Lower leg skin (tissue), 4 donors: ENCODE measurements at regions not wholly inside any gene's neighbourhood (a gene's known extent, or its start where the extent isn't known, plus 50 kb on each side); places are given as distances from the start of the nearest gene placed in this dataset.

Source experiments
- DNase-seq, 2 donors: peaks; one replicate each; pipeline ENCODE4 v3.0.0-alpha.2; 2019; ENCODE audit warnings: low spot score in 2 of 2
- H3K4me3 ChIP-seq: fragments of 200-600 bp; sonication (generic); 2 replicates; pipeline ENCODE4 v1.5.1; 2017; ENCODE audit warnings: mild to moderate bottlenecking, low read depth; ENCODE audit not compliant: poor library complexity, severe bottlenecking
- POLR2A ChIP-seq, 2 donors: fragments of 450-650 bp; IDR thresholded peaks; one replicate each; pipeline ENCODE4 v1.6.1; 2016 to 2017; ENCODE audit warnings: antibody characterized with exemption in 2 of 2, mild to moderate bottlenecking in 1 of 2, moderate library complexity in 1 of 2
- WGBS, 2 donors: methylation state at CpG; one replicate each; pipeline ENCODE4 v1.1.5; 2018; 5-methylcytosine and 5-hydroxymethylcytosine counted together
- intact Hi-C: fragments of 100-400 bp; cut with DNase I; formaldehyde crosslinking; loops from one replicate; pipeline ENCODE4 v1.15.0; 2023; ENCODE audit warnings: low total_unique reads
- TF ChIP-seq, protein P1 (sequence below), 3 donors: fragments of 450-650 bp; IDR thresholded peaks; one replicate each; pipeline ENCODE4 v1.5.1; 2016; ENCODE audit warnings: antibody characterized with exemption in 3 of 3, mild to moderate bottlenecking in 3 of 3, moderate library complexity in 2 of 3

DNA sequence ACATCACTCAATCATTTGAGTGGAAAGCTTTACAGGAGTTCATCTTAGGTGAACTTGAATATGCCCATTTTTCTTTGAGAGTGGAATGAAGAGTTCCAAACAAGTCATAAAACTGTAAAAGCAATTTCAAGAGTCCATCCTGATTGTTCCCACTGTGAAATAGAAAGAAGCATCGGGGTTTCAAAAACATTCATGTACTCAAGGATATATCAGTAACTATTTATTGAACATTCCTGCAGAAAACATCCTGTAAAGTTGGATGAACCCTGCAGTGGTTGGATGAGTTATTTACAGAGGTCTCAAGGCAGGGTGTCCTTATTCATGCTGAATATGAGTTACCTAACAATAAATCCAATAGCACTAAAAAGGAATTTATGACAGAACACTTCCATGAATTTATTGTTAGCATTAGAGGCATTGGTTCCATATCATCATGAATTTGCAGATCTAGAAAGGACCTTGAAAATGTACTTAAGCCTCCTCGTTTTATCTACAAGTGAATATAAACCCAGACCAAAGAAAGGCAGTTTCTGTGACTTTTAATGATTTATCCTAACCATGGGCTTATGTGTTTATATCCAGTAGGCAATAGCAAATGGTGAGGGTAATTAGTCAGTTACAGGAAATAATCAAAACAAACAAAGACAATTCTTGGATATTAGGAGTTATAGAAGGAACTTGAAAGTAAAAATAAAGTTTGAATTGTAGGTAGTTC, 361.9 kb upstream of the KCNMB2 start:
- intact Hi-C loops = no loop called here
- 85 to 88% methylated on average over 2 of the region's 2 CpGs for WGBS, 2 donors
- no peak for DNase-seq
- H3K4me3 ChIP-seq = no peak overlapping the region
- no peak for TF ChIP-seq POLR2A (IDR thresholded peaks at IDR 0.05)

DNA sequence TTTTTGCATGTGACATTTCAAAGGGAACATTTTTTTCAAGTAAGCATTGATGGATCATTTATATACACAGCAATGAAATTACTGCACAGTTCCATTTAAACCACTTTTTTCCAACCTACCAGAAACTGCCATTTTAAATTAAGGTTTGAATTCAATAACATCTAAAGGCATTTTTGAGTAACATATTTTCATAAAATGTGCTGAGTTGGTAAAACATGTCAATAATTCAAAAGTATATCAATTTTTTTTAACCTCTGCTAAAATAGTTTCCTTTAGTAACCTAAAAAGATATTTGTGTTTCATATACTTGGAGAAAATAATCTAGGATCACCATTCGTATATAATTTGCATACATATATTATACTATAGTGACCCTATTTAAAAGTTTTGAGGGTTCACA, 355.1 kb upstream of the KCNMB2 start:
- 70 to 78% methylated on average over 1 of the region's 1 CpG for WGBS, 2 donors
- no peak for DNase-seq
- TF ChIP-seq, protein P1, sequence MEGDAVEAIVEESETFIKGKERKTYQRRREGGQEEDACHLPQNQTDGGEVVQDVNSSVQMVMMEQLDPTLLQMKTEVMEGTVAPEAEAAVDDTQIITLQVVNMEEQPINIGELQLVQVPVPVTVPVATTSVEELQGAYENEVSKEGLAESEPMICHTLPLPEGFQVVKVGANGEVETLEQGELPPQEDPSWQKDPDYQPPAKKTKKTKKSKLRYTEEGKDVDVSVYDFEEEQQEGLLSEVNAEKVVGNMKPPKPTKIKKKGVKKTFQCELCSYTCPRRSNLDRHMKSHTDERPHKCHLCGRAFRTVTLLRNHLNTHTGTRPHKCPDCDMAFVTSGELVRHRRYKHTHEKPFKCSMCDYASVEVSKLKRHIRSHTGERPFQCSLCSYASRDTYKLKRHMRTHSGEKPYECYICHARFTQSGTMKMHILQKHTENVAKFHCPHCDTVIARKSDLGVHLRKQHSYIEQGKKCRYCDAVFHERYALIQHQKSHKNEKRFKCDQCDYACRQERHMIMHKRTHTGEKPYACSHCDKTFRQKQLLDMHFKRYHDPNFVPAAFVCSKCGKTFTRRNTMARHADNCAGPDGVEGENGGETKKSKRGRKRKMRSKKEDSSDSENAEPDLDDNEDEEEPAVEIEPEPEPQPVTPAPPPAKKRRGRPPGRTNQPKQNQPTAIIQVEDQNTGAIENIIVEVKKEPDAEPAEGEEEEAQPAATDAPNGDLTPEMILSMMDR (IDR thresholded peaks at IDR 0.05) = no peak
- no peak for TF ChIP-seq POLR2A (IDR thresholded peaks at IDR 0.05)
- intact Hi-C loops = no loop called here
- H3K4me3 ChIP-seq = no peak overlapping the region

DNA sequence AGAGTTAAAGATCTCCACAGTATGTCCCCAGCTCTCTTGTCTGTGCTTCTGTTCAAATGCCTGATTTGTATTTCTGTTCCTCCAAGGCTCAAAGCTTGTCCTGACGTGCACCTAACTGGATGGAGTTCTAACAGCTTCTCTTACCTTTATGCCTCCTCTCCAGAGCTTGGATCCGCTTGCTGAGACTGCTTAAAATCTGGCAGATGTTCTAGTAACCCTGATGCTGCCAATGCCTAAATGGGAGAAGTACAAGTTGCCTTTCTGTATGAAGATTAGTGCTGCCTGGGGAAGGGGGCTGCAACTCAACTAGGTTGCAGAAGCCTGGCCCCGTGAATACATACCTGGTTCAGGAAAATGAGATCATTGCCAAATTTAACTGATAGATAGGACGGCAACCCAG, 354.5 kb upstream of the KCNMB2 start:
- no peak for DNase-seq
- intact Hi-C loops = no loop called here
- TF ChIP-seq, protein P1 (IDR thresholded peaks at IDR 0.05) = no peak
- TF ChIP-seq POLR2A (IDR thresholded peaks at IDR 0.05) = no peak
- WGBS, 2 donors = 54 to 58% methylated on average over 4 of the region's 4 CpGs
- H3K4me3 ChIP-seq = no peak overlapping the region

DNA sequence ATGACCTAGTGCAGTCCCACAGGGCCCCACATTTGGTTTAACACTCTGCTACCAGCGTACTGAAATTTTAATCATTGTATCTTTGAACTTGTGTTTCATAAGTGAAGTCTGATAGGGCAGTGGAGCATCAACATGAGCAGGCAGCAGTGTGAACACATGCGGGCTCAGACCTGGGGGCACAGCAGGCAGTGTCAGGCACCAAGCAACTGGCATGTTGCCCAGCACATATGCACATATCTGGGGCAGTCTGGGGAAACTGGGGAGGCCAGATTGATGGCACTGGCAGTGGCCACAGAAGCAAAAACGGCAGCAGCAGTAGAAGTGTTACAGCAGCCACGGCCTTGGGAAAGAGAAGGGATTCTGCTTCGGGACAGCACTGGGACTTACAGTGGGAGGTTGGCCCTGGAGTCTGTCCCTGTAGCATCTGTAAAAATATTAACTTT, 353.9 kb upstream of the KCNMB2 start:
- H3K4me3 ChIP-seq = no peak overlapping the region
- WGBS, 2 donors = 45 to 53% methylated on average over 5 of the region's 5 CpGs
- intact Hi-C loops = no loop called here
- no peak for DNase-seq
- TF ChIP-seq POLR2A (IDR thresholded peaks at IDR 0.05) = no peak

DNA sequence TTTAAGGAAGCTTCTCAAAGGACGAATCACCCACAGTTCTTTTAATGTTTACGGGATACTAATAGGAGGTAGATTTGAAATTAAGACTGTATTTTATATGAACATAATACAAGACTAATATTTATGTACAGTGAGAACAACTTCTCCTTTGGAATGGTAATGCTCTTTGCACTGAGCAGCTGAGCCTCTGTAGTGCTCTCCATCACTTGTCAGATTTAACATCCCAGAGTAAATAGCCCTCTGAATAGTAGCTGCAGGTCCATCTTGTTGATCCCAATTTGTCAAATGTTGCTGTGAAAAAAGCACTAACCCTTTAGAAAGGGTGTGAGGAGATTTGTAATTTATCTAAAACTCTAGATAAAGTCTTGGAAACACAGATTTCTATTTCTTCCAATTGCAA, 351.4 kb upstream of the KCNMB2 start:
- WGBS, 2 donors = 94 to 97% methylated on average over 2 of the region's 2 CpGs
- no peak for DNase-seq
- TF ChIP-seq, protein P1 (IDR thresholded peaks at IDR 0.05) = no peak
- no peak for TF ChIP-seq POLR2A (IDR thresholded peaks at IDR 0.05)
- intact Hi-C loops = no loop called here
- no peak overlapping the region for H3K4me3 ChIP-seq

DNA sequence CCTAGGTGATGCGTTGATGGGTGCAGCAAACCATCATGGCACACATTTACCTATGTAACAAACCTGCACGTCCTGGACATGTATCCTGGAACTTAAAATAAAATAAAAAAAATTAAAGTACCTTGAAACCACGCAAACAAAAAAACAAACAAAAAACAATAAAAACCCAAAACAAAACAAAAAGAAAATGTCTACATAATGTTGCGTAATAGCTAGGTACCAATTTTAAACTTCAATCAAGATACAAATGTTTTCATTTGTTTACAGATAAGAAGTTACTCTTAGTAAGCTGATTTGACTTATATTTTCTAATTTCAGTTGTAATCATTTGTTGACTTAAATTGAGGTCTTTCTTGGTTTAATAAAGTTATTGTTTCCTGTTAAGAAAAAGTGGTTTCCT, 349.6 kb upstream of the KCNMB2 start:
- intact Hi-C loops = no loop called here
- no peak overlapping the region for H3K4me3 ChIP-seq
- TF ChIP-seq, protein P1 (IDR thresholded peaks at IDR 0.05) = no peak
- TF ChIP-seq POLR2A (IDR thresholded peaks at IDR 0.05) = no peak
- WGBS, 2 donors = 96 to 98% methylated on average over 4 of the region's 4 CpGs
- DNase-seq = no peak

DNA sequence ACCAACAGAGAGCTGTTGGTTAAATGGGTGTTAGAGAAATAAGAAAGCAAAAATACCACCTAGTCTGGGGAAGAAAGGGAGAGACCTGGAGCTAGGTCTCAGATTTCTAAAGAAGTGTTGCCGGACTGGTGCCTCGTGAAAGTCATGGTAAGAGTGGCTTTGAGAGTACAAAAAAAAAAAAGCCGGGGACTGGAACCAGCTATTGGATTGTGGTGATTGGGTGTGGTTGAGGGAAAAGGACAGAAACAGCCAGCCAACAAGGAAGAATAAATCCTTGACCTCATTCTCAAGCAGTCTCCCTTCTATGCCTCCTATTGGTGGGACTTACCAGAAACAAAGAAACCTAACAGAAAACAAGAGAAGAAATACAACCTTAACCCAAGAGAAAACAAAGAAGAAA, 346.4 kb upstream of the KCNMB2 start:
- intact Hi-C loops = no loop called here
- no peak for DNase-seq
- H3K4me3 ChIP-seq = no peak overlapping the region
- WGBS, 2 donors = 57 to 63% methylated on average over 3 of the region's 3 CpGs
- TF ChIP-seq POLR2A (IDR thresholded peaks at IDR 0.05) = no peak
- TF ChIP-seq, protein P1 (IDR thresholded peaks at IDR 0.05) = no peak
